Endothelial cell (in vitro differentiated cells): ENCODE measurements at regions not wholly inside any gene's neighbourhood (a gene's known extent, or its start where the extent isn't known, plus 50 kb on each side); places are given as distances from the start of the nearest gene placed in this dataset.
"Not testable (repeated sequence)": the region's sequence is repeated elsewhere in the genome, so short reads cannot be mapped to it uniquely, and the experiment has no call there.

ENCODE experiments used
- DNase-seq: peaks from one replicate; pipeline ENCODE4 v3.0.0; 2021; ENCODE audit warnings: low spot score
- H3K27ac Mint-ChIP-seq: one replicate; pipeline ENCODE4 v1.8.0; 2021; ENCODE audit warnings: mixed read lengths, inconsistent platforms; ENCODE audit not compliant: unreplicated experiment
- H3K27me3 Mint-ChIP-seq: one replicate; pipeline ENCODE4 v1.8.0; 2021; ENCODE audit warnings: mild to moderate bottlenecking, moderate library complexity, mixed read lengths, inconsistent platforms; ENCODE audit not compliant: unreplicated experiment
- H3K36me3 Mint-ChIP-seq: one replicate; pipeline ENCODE4 v1.8.0; 2021; ENCODE audit warnings: mild to moderate bottlenecking, low read depth, mixed read lengths, inconsistent platforms; ENCODE audit not compliant: unreplicated experiment
- H3K4me1 Mint-ChIP-seq: one replicate; pipeline ENCODE4 v1.8.0; 2021; ENCODE audit warnings: mild to moderate bottlenecking, mixed read lengths, inconsistent platforms; ENCODE audit not compliant: unreplicated experiment
- H3K4me3 Mint-ChIP-seq: one replicate; pipeline ENCODE4 v1.8.0; 2021; ENCODE audit warnings: mild to moderate bottlenecking, mixed read lengths, inconsistent platforms; ENCODE audit not compliant: unreplicated experiment
- H3K9me3 Mint-ChIP-seq: one replicate; pipeline ENCODE4 v1.8.0; 2021; ENCODE audit warnings: mixed read lengths, inconsistent platforms; ENCODE audit not compliant: unreplicated experiment
- CTCF ChIP-seq: fragments of 200-600 bp; sonication (generic); IDR thresholded peaks from one replicate; pipeline ENCODE4 v1.5.0; 2021; ENCODE audit warnings: antibody characterized with exemption; ENCODE audit not compliant: unreplicated experiment

GRCh38 chr10:31215052-31215451 lies 104.0 kb upstream of the ZEB1 start:
- no peak for DNase-seq
- Mint-ChIP-seq H3K36me3 (no peaks in the 10 kb centered on the region), H3K27ac (no peak overlapping the region), H3K27me3 (no peaks in the 10 kb centered on the region), H3K4me3 (no peak overlapping the region), H3K4me1 (peaks cover 4% of the 10 kb centered on the region), H3K9me3 (no peaks in the 10 kb centered on the region)
- TF ChIP-seq CTCF: no peak

GRCh38 chr10:31219306-31219705 lies 99.7 kb upstream of the ZEB1 start:
- Mint-ChIP-seq H3K4me1 (peaks cover 4% of the 10 kb centered on the region), H3K36me3 (no peaks in the 10 kb centered on the region), H3K27me3 (no peaks in the 10 kb centered on the region), H3K4me3 (no peak overlapping the region), H3K9me3 (no peaks in the 10 kb centered on the region), H3K27ac (no peak overlapping the region)
- no peak for TF ChIP-seq CTCF
- DNase-seq: no peak

GRCh38 chr10:31228780-31229179 lies 90.2 kb upstream of the ZEB1 start:
- H3K9me3 Mint-ChIP-seq, H3K4me1 Mint-ChIP-seq, H3K36me3 Mint-ChIP-seq, H3K27me3 Mint-ChIP-seq, DNase-seq, H3K27ac Mint-ChIP-seq, H3K4me3 Mint-ChIP-seq: not testable (repeated sequence)

GRCh38 chr10:31239961-31240360 lies 79.1 kb upstream of the ZEB1 start:
- DNase-seq: no peak
- no peak for TF ChIP-seq CTCF
- Mint-ChIP-seq H3K27me3 (peaks cover 2% of the 10 kb centered on the region), H3K36me3 (no peaks in the 10 kb centered on the region), H3K27ac (no peak overlapping the region), H3K4me3 (no peak overlapping the region), H3K4me1 (peaks cover 4% of the 10 kb centered on the region), H3K9me3 (no peaks in the 10 kb centered on the region)

- Mint-ChIP-seq H3K36me3 (no peaks in the 10 kb centered on the region), H3K27me3 (peaks cover 2% of the 10 kb centered on the region)
- no peak for DNase-seq
Measured at GRCh38 chr10:31242902-31243301, 76.1 kb upstream of the ZEB1 start.

GRCh38 chr10:31251118-31251517 lies 67.9 kb upstream of the ZEB1 start:
- H3K27me3 Mint-ChIP-seq, H3K9me3 Mint-ChIP-seq: not testable (repeated sequence)

More at GRCh38 chr10:31242902-31243301, 76.1 kb upstream of the ZEB1 start:
- no peak for TF ChIP-seq CTCF
- H3K4me3 Mint-ChIP-seq: no peak overlapping the region
- H3K9me3 Mint-ChIP-seq: no peaks in the 10 kb centered on the region
- H3K4me1 Mint-ChIP-seq: peaks cover 4% of the 10 kb centered on the region
- H3K27ac Mint-ChIP-seq: no peak overlapping the region

More at GRCh38 chr10:31251118-31251517, 67.9 kb upstream of the ZEB1 start:
- H3K4me1 Mint-ChIP-seq, H3K27ac Mint-ChIP-seq, DNase-seq, H3K4me3 Mint-ChIP-seq, H3K36me3 Mint-ChIP-seq: not testable (repeated sequence)
